Parathyroid adenoma (tissue), 2 donors: ENCODE measurements at regions not wholly inside any gene's neighbourhood (a gene's known extent, or its start where the extent isn't known, plus 50 kb on each side); places are given as distances from the start of the nearest gene placed in this dataset.

Experiments used
- H2AFZ ChIP-seq: fragments of 300-600 bp; sonication (generic); one replicate; pipeline ENCODE4 v1.7.0; 2017; ENCODE audit warnings: antibody characterized with exemption, mild to moderate bottlenecking
- H3K27ac ChIP-seq: fragments of 300-600 bp; sonication (generic); one replicate; pipeline ENCODE4 v1.7.0; 2017
- H3K27me3 ChIP-seq: fragments of 300-600 bp; sonication (generic); one replicate; pipeline ENCODE4 v1.7.0; 2017; ENCODE audit warnings: low read length; ENCODE audit not compliant: control insufficient read depth, insufficient read depth
- H3K36me3 ChIP-seq: fragments of 300-600 bp; sonication (generic); one replicate; pipeline ENCODE4 v1.7.0; 2017; ENCODE audit warnings: low read length; ENCODE audit not compliant: control insufficient read depth, insufficient read depth
- H3K4me1 ChIP-seq: fragments of 300-600 bp; sonication (generic); one replicate; pipeline ENCODE4 v1.7.0; 2017; ENCODE audit warnings: control low read depth
- H3K4me2 ChIP-seq: fragments of 300-600 bp; sonication (generic); one replicate; pipeline ENCODE4 v1.7.0; 2017; ENCODE audit warnings: low read length
- H3K4me3 ChIP-seq: fragments of 300-600 bp; sonication (generic); one replicate; pipeline ENCODE4 v1.7.0; 2017; ENCODE audit warnings: low read depth, low read length
- H3K79me2 ChIP-seq: fragments of 300-600 bp; sonication (generic); one replicate; pipeline ENCODE4 v1.7.0; 2017; ENCODE audit warnings: control low read depth
- H3K9ac ChIP-seq: fragments of 300-600 bp; sonication (generic); one replicate; pipeline ENCODE4 v1.7.0; 2017; ENCODE audit warnings: mild to moderate bottlenecking
- H3K9me3 ChIP-seq: fragments of 300-600 bp; sonication (generic); one replicate; pipeline ENCODE4 v1.7.0; 2017; ENCODE audit warnings: low read length; ENCODE audit not compliant: control insufficient read depth
- CTCF ChIP-seq: fragments of 300-600 bp; sonication (generic); IDR thresholded peaks from one replicate; pipeline ENCODE4 v1.7.0; 2017; ENCODE audit warnings: antibody characterized with exemption, mild to moderate bottlenecking
- donor health status: primary hyperparathyroidism.

GRCh38 chr1:194538453-194538852, 1352.0 kb upstream of the B3GALT2 start:
- Histone ChIP-seq H3K27me3 (no peaks in the 10 kb centered on the region), H3K79me2 (no peaks in the 10 kb centered on the region), H3K27ac (no peak overlapping the region), H3K9ac (no peak overlapping the region), H2AFZ (no peak overlapping the region), H3K36me3 (no peaks in the 10 kb centered on the region), H3K9me3 (no peaks in the 10 kb centered on the region), H3K4me2 (no peak overlapping the region), H3K4me1 (no peaks in the 10 kb centered on the region), H3K4me3 (no peak overlapping the region)
- TF ChIP-seq CTCF = no peak

GRCh38 chr1:194537521-194537920, 1351.1 kb upstream of the B3GALT2 start:
- no peak overlapping the region for H2AFZ ChIP-seq
- TF ChIP-seq CTCF = no peak
- H3K9ac ChIP-seq = no peak overlapping the region
- H3K79me2 ChIP-seq = no peaks in the 10 kb centered on the region
- H3K4me3 ChIP-seq = no peak overlapping the region
- no peaks in the 10 kb centered on the region for H3K36me3 ChIP-seq
- no peak overlapping the region for H3K27ac ChIP-seq
- H3K4me2 ChIP-seq = no peak overlapping the region
- H3K9me3 ChIP-seq = no peaks in the 10 kb centered on the region
- no peaks in the 10 kb centered on the region for H3K4me1 ChIP-seq
- H3K27me3 ChIP-seq = no peaks in the 10 kb centered on the region

GRCh38 chr1:194535369-194535768, 1349.0 kb upstream of the B3GALT2 start:
- H3K36me3 ChIP-seq = no peaks in the 10 kb centered on the region

GRCh38 chr1:194534784-194535183, 1348.4 kb upstream of the B3GALT2 start:
- Histone ChIP-seq H3K4me2 (no peak overlapping the region), H3K36me3 (no peaks in the 10 kb centered on the region), H3K79me2 (no peaks in the 10 kb centered on the region), H3K9ac (no peak overlapping the region), H3K27me3 (no peaks in the 10 kb centered on the region), H3K27ac (no peak overlapping the region), H2AFZ (no peak overlapping the region), H3K4me3 (no peak overlapping the region), H3K9me3 (no peaks in the 10 kb centered on the region), H3K4me1 (no peaks in the 10 kb centered on the region)
- TF ChIP-seq CTCF = no peak

More at GRCh38 chr1:194535369-194535768, 1349.0 kb upstream of the B3GALT2 start:
- Histone ChIP-seq H3K4me1 (no peaks in the 10 kb centered on the region), H2AFZ (no peak overlapping the region), H3K27me3 (no peaks in the 10 kb centered on the region), H3K4me3 (no peak overlapping the region), H3K4me2 (peak overlapping the region; percentile 45), H3K9me3 (no peaks in the 10 kb centered on the region), H3K27ac (no peak overlapping the region), H3K9ac (no peak overlapping the region), H3K79me2 (no peaks in the 10 kb centered on the region)
- no peak for TF ChIP-seq CTCF

GRCh38 chr1:194533641-194534040, 1347.2 kb upstream of the B3GALT2 start:
- Histone ChIP-seq H3K9ac (no peak overlapping the region), H3K4me1 (no peaks in the 10 kb centered on the region), H2AFZ (no peak overlapping the region), H3K4me2 (no peak overlapping the region), H3K27me3 (no peaks in the 10 kb centered on the region), H3K9me3 (no peaks in the 10 kb centered on the region), H3K36me3 (no peaks in the 10 kb centered on the region), H3K27ac (no peak overlapping the region), H3K79me2 (no peaks in the 10 kb centered on the region), H3K4me3 (no peak overlapping the region)
- TF ChIP-seq CTCF = no peak
